DND-41 (cell line): ENCODE measurements at regions not wholly inside any gene's neighbourhood (a gene's known extent, or its start where the extent isn't known, plus 50 kb on each side); places are given as distances from the start of the nearest gene placed in this dataset.

ENCODE experiments used
- EZH2 ChIP-seq: IDR thresholded peaks from 3 replicates; pipeline ENCODE4 v1.6.1; 2012; ENCODE audit warnings: borderline replicate concordance, low read depth, mild to moderate bottlenecking, moderate library complexity, low read length, inconsistent platforms; ENCODE audit not compliant: severe bottlenecking
- TF ChIP-seq, protein P1 (sequence below): IDR thresholded peaks from 2 replicates; pipeline ENCODE4 v1.5.1; 2012; ENCODE audit warnings: borderline replicate concordance, low read length, moderate library complexity, mild to moderate bottlenecking; ENCODE audit not compliant: poor library complexity, severe bottlenecking; ENCODE audit errors: extremely low read depth

DNA sequence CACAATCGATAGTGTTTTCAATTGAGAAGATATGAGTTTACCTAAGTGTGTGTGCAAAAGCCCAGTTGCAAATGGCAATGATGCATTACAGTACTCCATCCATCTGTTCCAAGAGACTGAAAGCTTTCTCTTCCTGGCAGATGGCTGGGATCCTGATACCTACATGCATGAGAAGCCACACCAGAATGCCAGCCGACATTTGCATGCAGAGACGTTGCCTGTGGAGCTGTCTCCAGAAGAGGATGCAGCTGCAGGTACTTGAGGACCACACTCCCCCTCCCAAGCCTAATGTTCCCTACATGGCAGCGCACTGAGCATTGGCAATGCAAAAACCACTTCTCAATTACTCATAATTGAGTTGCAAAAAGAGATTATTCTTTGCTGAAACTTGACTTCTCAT, 332.1 kb downstream of the WDR11 start:
- TF ChIP-seq, protein P1, sequence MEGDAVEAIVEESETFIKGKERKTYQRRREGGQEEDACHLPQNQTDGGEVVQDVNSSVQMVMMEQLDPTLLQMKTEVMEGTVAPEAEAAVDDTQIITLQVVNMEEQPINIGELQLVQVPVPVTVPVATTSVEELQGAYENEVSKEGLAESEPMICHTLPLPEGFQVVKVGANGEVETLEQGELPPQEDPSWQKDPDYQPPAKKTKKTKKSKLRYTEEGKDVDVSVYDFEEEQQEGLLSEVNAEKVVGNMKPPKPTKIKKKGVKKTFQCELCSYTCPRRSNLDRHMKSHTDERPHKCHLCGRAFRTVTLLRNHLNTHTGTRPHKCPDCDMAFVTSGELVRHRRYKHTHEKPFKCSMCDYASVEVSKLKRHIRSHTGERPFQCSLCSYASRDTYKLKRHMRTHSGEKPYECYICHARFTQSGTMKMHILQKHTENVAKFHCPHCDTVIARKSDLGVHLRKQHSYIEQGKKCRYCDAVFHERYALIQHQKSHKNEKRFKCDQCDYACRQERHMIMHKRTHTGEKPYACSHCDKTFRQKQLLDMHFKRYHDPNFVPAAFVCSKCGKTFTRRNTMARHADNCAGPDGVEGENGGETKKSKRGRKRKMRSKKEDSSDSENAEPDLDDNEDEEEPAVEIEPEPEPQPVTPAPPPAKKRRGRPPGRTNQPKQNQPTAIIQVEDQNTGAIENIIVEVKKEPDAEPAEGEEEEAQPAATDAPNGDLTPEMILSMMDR = no peak
- TF ChIP-seq EZH2 = no peak
